ENCODE measurements at regions not wholly inside any gene's neighbourhood (a gene's known extent, or its start where the extent isn't known, plus 50 kb on each side); places are given as distances from the start of the nearest gene placed in this dataset.
"Not testable (repeated sequence)": the region's sequence is repeated elsewhere in the genome, so short reads cannot be mapped to it uniquely, and the experiment has no call there.

GRCh38 chr19:28333909-28334308, 879.0 kb downstream of the UQCRFS1 start:
- DNase-seq: no peak

- DNase-seq: no peak
These were observed 880.1 kb downstream of the UQCRFS1 start for GRCh38 chr19:28332886-28333285.

- DNase-seq: no peak
These were observed 880.6 kb downstream of the UQCRFS1 start for GRCh38 chr19:28332351-28332750.

GRCh38 chr19:28331596-28331995, 881.4 kb downstream of the UQCRFS1 start:
- DNase-seq: no peak

- no peak for DNase-seq
These were observed 882.1 kb downstream of the UQCRFS1 start for GRCh38 chr19:28330831-28331230.

GRCh38 chr19:28329429-28329828, 883.5 kb downstream of the UQCRFS1 start:
- no peak for DNase-seq

GRCh38 chr19:28327905-28328304, 885.0 kb downstream of the UQCRFS1 start:
- DNase-seq: no peak

- DNase-seq: no peak
These were observed 886.2 kb downstream of the UQCRFS1 start for GRCh38 chr19:28326746-28327145.

- DNase-seq: no peak
These were observed 888.5 kb downstream of the UQCRFS1 start for GRCh38 chr19:28324275-28325060.

- DNase-seq: no peak
These were observed 890.0 kb downstream of the UQCRFS1 start for GRCh38 chr19:28322945-28323344.

GRCh38 chr19:28322491-28322890, 890.5 kb downstream of the UQCRFS1 start:
- DNase-seq: no peak

GRCh38 chr19:28319918-28320317, 893.0 kb downstream of the UQCRFS1 start:
- no peak for DNase-seq

- DNase-seq: no peak
These were observed 893.7 kb downstream of the UQCRFS1 start for GRCh38 chr19:28319227-28319626.

- no peak for DNase-seq
These were observed 894.3 kb downstream of the UQCRFS1 start for GRCh38 chr19:28318469-28319179.

- DNase-seq: no peak
These were observed 896.5 kb downstream of the UQCRFS1 start for GRCh38 chr19:28316464-28316863.

GRCh38 chr19:28314756-28315155, 898.2 kb downstream of the UQCRFS1 start:
- no peak for DNase-seq

- no peak for DNase-seq
These were observed 898.7 kb downstream of the UQCRFS1 start for GRCh38 chr19:28314287-28314686.

- no peak for DNase-seq
These were observed 899.3 kb downstream of the UQCRFS1 start for GRCh38 chr19:28313633-28314032.

- DNase-seq: no peak
These were observed 900.7 kb downstream of the UQCRFS1 start for GRCh38 chr19:28312269-28312668.

GRCh38 chr19:28310829-28311228, 902.1 kb downstream of the UQCRFS1 start:
- DNase-seq: not testable (repeated sequence)

- DNase-seq: no peak
These were observed 903.9 kb downstream of the UQCRFS1 start for GRCh38 chr19:28309070-28309469.

- no peak for DNase-seq
These were observed 905.0 kb downstream of the UQCRFS1 start for GRCh38 chr19:28307963-28308362.

GRCh38 chr19:28307487-28307886, 905.5 kb downstream of the UQCRFS1 start:
- no peak for DNase-seq

- no peak for DNase-seq
These were observed 907.4 kb downstream of the UQCRFS1 start for GRCh38 chr19:28305513-28305912.
